ENCODE measurements at regions not wholly inside any gene's neighbourhood (a gene's known extent, or its start where the extent isn't known, plus 50 kb on each side); places are given as distances from the start of the nearest gene placed in this dataset.

DNA sequence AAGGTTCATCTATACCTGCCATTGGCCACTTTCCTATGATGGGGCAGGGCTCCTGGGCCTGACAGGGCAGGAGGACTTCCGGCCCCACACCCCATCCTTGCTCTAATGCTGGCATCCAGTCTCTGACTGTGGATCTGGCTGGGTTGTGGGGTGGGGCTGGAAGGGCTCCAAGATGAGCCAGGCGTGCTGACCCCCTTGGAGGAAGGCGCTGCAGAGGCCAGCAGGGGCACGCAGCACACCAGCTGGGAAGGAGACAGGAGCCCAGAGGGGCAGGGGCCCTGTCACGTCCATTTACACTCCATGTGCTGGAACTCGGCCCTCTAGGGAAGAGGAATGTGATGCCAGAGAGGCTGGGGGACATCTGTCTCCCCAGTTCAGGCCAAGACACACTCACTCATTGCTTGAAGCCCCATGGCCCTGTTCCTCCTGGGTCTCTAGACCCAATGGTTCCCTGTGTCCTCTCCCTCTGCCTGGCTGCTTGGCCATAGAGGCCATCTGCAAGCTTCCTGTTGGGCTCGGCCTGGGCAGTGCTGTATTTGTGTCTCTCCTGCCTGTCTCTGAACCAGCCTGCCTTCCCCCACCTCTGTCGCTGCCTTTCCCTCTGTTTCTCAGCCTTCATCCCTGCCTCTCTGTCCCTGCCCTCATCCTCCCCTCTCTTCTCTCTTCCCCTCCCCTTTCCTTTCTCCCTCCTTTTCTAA, 67.5 kb upstream of the NECTIN1 start:
- in situ Hi-C loops (cut with MboI; ENCODE audit: low pct_unique_long_range_greater_than_20kb, low sequenced_read_pairs), result no loop called here
- DNase-seq, result no peak

GRCh38 chr11:119795690-119796089, 66.7 kb upstream of the NECTIN1 start:
- no peak for DNase-seq
- in situ Hi-C loops (cut with MboI; ENCODE audit: low pct_unique_long_range_greater_than_20kb, low sequenced_read_pairs), result no loop called here

DNA sequence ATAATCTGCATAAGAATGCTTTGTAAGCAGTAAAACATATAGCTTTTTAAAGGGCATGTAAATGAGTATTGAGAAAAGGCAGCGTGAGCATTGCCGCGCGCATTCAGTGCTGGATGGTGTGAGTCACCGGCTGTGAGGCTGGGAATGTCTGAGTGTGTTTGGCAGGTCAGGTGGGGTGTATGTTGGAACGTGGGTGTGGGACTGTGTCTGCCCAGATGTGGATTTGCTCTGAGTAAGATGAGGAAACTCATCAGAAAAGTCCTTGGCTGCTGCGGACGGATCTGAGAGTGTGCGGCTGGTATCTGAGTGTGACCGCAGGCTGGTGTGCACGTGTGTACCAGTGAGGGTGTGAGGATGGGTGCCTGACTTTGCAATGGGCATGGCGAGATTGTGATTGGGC, 66.2 kb upstream of the NECTIN1 start:
- in situ Hi-C loops (cut with MboI; ENCODE audit: low pct_unique_long_range_greater_than_20kb, low sequenced_read_pairs), result no loop called here

DNA sequence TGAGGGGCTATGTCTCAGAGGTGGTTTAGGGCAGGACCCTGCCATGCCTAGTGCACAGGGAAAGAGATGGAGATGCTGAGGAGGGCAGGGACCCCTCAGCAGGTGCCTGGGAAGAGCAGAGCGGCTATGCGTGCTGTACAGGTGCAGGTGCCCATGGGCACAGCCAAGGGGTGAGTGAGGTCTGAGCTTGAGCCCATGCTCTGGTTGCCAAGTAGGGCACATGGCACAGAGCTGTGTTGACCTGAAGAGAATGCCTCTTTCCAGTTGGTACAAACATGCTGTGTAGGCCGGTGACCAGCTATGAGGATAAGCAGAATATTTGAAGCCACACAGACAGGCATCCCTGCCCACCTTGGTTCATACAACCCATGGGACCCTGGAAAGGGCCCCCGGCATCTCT, 65.8 kb upstream of the NECTIN1 start:
- in situ Hi-C loops (cut with MboI; ENCODE audit: low pct_unique_long_range_greater_than_20kb, low sequenced_read_pairs), result no loop called here

More for the DNA sequence above, 66.2 kb upstream of the NECTIN1 start:
- no peak for DNase-seq

DNA sequence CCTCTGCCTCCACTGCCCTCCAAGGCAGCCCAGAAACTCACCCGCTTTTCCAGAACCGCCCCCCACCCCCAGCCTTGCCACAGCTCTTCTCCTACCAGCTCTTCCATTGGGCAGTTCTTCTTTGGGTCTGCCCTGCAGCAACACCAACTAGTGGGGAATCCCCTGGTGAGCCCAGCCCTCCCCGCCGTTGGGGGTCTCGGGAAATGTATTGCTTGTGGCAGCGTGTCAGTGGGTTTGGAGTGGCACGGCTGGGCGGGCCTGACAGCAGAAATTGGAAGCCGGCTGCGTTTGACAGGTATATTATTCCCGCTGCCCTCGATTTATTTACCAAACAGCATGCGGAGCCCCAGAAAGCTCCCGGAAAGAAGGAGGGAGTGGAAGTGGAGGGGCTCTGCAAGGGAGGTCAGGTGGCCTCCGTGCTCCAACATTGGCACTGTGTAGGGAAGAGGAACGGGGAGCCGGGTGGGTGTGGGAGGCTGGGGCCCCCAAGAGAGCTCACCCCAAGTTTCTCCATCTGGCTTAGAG, 65.2 kb upstream of the NECTIN1 start:
- DNase-seq, result no peak
- in situ Hi-C loops (cut with MboI; ENCODE audit: low pct_unique_long_range_greater_than_20kb, low sequenced_read_pairs), result no loop called here

More for the DNA sequence above, 65.8 kb upstream of the NECTIN1 start:
- no peak for DNase-seq

GRCh38 chr11:119793335-119793984, 64.5 kb upstream of the NECTIN1 start:
- DNase-seq, result no peak
- in situ Hi-C loops (cut with MboI; ENCODE audit: low pct_unique_long_range_greater_than_20kb, low sequenced_read_pairs), result no loop called here

- in situ Hi-C loops (cut with MboI; ENCODE audit: low pct_unique_long_range_greater_than_20kb, low sequenced_read_pairs), result no loop called here
- DNase-seq, result no peak
Measured at GRCh38 chr11:119791701-119792151, 62.7 kb upstream of the NECTIN1 start.

GRCh38 chr11:119791047-119791446, 62.0 kb upstream of the NECTIN1 start:
- in situ Hi-C loops (cut with MboI; ENCODE audit: low pct_unique_long_range_greater_than_20kb, low sequenced_read_pairs), result no loop called here

GRCh38 chr11:119790476-119790875, 61.5 kb upstream of the NECTIN1 start:
- in situ Hi-C loops (cut with MboI; ENCODE audit: low pct_unique_long_range_greater_than_20kb, low sequenced_read_pairs), result no loop called here
- no peak for DNase-seq

More at GRCh38 chr11:119791047-119791446, 62.0 kb upstream of the NECTIN1 start:
- no peak for DNase-seq

GRCh38 chr11:119789766-119790407, 60.9 kb upstream of the NECTIN1 start:
- no peak for DNase-seq
- in situ Hi-C loops (cut with MboI; ENCODE audit: low pct_unique_long_range_greater_than_20kb, low sequenced_read_pairs), result no loop called here

GRCh38 chr11:119788911-119789560, 60.0 kb upstream of the NECTIN1 start:
- in situ Hi-C loops (cut with MboI; ENCODE audit: low pct_unique_long_range_greater_than_20kb, low sequenced_read_pairs), result no loop called here

GRCh38 chr11:119788096-119788883, 59.3 kb upstream of the NECTIN1 start:
- DNase-seq, result no peak
- in situ Hi-C loops (cut with MboI; ENCODE audit: low pct_unique_long_range_greater_than_20kb, low sequenced_read_pairs), result no loop called here

More at GRCh38 chr11:119788911-119789560, 60.0 kb upstream of the NECTIN1 start:
- DNase-seq, result no peak

- in situ Hi-C loops (cut with MboI; ENCODE audit: low pct_unique_long_range_greater_than_20kb, low sequenced_read_pairs), result no loop called here
Measured at GRCh38 chr11:119787074-119787461, 58.1 kb upstream of the NECTIN1 start.

DNA sequence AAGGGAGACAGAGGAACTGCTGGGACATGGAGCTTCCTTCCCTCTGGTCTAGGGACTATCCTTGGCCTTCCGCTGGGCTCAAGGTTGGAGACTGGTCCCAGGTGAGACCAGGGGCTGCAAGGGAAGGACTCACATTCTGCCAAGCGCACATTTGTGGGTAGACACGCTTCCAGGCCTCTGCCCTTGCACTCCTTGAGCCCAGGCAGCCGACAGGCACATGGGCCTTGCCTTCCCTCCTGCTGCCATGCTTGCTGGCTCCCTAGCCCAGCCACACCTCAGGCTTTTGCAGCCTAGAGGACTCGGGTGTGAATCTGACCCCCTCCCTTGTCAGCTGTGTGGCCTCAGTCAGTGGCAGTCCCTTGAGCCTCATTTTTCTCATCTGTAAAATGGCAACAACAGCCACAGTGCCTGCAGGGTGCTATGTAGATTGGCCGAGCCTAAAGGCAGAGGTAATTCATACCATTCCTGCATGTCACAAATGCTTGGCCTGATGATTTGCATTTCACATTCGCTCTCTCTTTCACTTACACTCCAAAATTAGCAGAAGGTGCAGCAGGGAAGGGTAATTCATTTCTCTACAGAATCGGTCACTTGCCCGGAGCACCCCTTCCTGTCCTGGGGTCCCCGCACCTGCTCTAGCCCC, 57.6 kb upstream of the NECTIN1 start:
- DNase-seq, result no peak
- in situ Hi-C loops (cut with MboI; ENCODE audit: low pct_unique_long_range_greater_than_20kb, low sequenced_read_pairs), result no loop called here

More at GRCh38 chr11:119787074-119787461, 58.1 kb upstream of the NECTIN1 start:
- DNase-seq, result no peak

DNA sequence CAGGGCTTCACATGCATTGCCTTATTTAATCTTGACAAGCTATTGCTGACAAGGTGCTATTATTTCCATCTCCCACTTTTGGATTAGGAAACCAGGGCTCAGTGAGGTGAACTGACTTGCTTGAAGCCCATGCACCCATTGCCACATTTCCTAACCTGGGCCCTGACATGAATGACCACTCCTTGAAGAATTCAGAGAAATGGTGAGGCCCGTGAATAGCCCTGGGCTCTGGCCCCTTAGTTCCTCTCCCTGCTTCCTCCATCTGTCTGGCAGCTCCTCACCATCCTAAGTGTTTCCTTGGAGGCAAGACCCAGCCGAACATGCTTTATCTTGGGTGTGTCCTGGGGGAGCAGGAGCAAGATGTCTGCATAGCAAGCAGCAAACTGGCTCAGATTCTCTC, 56.1 kb upstream of the NECTIN1 start:
- in situ Hi-C loops (cut with MboI; ENCODE audit: low pct_unique_long_range_greater_than_20kb, low sequenced_read_pairs), result no loop called here
- no peak for DNase-seq

DNA sequence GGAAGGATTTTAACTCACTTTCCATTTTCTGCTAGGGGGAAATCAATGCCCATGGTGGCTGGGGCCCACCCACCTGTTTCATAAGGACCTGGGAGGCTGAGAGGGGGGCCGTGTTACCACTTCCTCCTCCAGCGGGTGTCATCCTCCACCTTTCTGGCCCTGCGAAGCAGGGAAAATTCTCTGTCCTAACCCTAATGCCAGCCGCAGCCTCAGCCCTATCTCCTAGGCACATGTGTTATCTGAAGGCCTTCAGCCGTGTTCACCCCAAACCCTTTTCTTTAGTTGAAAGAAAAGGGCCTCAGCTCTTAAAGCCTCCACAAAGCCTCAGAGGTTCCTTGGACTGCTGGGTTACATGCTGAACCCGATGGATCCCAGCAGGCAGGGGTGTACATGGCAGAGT, 55.4 kb upstream of the NECTIN1 start:
- no peak for DNase-seq
- in situ Hi-C loops (cut with MboI; ENCODE audit: low pct_unique_long_range_greater_than_20kb, low sequenced_read_pairs), result no loop called here

DNA sequence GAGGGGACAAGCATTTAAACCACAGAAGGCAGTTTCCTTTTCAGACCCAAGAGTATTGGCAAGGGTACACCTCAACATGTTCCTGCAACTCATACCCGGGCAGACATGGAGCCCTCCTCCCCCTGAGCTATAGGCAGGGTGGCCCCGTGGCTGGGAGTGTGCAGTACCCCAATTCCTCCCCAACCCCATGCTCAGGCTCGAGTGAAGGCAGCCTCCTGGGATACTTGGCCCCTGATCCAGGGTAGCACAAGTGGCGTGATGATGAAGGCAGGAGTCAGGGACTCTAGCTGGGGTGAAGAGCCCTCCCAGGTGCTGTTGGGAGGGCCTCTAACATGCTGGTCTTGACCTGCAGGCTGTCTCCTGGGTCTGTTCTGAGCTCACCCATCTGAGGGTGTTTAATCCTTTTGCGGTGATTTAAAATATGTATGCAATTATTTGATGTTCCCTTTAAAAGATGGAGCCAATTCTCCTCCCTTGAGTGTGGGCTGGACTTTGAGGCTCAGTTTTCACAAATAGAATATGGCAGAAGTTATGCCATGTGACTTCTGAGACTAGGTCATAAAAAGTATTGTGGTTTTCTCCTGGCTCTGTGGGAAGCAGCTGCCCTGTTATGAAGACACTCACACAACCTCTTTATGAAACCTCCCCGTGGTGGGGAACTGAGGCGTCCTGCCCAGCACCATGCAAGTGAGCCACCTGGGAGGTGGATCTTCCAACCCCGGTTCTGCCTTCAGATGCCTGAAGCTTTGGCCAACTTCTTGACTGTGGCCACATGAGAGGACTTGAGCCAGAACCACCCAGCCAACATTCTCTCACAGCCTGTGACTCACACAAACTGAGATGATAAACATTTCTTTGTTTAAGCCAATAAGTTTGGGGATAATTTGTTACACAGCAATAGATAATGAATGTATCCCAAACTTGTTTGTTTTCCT, 54.7 kb upstream of the NECTIN1 start:
- in situ Hi-C loops (cut with MboI; ENCODE audit: low pct_unique_long_range_greater_than_20kb, low sequenced_read_pairs), result no loop called here
- DNase-seq, result no peak
